ENCODE measurements at regions not wholly inside any gene's neighbourhood (a gene's known extent, or its start where the extent isn't known, plus 50 kb on each side); places are given as distances from the start of the nearest gene placed in this dataset.

DNA sequence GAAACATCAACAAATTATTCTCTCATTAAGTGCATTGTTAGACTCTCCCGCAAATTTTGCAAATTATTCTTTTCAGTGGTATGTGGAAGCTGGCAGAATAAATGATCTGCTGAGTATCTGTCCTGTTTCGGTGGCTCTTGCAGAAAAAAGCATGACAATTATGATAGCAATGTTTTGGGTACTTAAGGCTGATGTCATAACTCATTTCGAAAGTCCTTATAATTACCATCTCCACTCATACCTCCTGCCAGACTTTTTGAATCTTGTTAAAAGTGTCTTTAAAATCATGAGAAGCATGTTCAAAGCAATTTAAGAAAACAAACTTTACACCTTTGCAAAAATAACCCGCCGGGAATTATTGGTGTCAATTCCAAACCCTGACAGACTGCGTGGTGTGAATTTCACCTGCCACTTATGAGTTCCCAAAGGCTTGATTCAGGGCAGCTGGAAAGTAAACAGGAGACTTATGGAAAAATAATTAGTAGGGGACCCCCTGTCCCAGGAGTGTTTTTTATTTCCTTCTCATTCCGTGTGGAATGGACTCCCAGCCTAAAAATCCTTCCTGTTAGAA lies 87.6 kb upstream of the E2F3 start:
- DNase-seq: no peak

- DNase-seq: no peak
These were observed 86.5 kb upstream of the E2F3 start for GRCh38 chr6:20314866-20315845.

DNA sequence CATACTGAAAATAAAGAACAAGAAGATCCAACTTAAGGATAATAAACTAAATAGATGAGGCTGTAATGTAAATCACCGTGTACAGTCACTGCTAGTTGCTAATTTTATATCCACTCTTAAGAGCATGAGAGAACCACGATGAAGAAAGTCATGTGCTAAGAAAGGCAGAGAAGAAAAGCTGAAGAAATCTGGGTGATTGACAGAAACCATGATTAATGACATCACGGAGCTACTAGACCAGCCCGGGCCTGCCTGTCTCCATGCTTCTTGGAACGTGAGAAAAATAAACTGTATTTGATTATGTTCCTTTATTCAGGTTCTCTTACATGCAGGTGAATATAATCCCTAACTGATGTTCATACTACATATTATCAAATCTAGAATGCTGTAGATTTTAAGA lies 84.2 kb upstream of the E2F3 start:
- DNase-seq: no peak

GRCh38 chr6:20318851-20319387 lies 82.8 kb upstream of the E2F3 start:
- no peak for DNase-seq

DNA sequence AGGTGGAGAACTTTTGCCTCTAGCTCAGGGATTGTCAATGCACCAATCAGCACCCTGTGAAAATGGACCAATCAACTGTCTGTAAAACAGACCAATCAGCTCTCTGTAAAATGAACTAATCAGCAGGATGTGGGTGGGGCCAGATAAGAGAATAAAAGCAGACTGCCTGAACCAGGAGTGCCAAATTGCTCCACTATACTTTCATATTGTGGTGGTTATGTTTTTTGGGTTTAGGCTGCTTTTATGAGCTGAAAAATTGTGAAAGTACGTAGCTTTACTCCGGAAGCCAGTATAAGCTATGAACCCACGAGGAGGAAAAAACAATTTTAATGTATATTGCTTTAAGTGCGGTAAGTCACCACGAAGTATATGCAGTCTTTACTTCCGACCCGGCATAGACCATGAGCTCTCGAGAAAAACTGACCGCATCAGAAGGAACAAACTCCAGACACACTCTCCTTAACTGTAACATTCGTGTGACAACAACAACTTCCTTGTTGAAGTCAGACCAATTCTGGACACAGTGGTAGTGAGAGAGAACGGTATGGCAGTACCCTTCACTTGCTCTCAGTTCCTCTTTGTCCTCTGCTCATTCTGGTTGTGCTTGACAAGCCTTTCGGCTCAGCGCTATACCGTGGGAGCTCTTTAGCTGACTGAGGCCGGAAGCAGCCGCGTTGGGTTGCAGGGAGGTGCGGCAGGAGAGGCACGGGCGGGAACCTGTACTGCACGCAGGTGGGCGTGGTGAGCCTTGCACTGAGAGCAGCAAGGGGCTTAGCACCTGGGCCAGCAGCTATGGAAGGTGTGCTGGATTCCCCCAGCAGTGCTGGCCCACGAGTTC lies 81.9 kb upstream of the E2F3 start:
- DNase-seq: no peak

DNA sequence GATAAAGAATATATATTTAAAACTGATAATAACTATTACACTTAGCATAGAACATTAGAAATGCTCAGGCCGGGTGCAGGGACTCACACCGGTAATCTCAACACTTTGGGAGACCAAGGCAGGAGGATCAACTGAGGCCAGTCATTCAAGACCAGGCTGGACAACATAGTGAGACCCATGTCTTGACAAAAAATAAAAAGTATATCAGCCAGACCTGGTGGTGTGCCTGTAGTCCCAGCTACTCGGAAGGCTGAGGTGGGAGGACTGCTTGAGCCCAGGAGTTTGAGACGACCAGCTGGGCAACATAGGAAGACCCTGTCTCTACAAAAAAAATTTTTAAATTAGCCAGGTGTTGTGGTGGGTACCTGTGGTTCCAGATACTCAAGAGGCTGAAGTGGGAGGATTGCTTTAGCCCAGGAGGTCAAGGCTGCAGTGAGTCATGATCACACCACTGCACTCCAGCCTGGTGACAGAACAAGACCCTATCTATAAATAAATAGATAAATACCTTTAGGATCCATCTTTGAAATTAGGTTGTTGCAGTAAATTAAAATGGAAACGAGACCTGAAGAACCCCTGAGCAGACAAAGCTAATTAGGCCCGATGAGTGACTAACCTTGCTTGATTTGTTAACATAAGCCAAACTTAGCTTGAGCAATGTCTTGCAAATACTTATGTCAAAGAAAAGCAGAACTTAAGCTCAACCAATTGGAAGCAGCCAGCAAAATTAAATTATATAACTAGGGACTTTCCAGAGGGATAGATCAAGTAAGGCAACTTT lies 75.8 kb upstream of the E2F3 start:
- no peak for DNase-seq

DNA sequence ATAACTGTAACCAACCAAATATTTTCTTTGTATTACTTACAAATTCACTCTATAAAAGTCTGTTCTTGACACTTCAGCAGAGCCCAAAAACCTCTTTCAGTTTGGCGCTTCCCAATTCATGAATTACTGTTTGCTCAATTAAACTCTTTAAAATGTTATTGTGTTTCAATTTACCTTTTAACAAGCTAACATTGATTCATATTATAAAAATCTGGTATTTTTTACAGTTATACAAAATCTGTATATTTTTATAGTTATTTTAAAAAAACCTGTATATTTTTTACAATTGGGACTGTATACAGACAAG lies 75.3 kb upstream of the E2F3 start:
- no peak for DNase-seq

GRCh38 chr6:20327141-20327540 lies 74.5 kb upstream of the E2F3 start:
- DNase-seq: no peak

DNA sequence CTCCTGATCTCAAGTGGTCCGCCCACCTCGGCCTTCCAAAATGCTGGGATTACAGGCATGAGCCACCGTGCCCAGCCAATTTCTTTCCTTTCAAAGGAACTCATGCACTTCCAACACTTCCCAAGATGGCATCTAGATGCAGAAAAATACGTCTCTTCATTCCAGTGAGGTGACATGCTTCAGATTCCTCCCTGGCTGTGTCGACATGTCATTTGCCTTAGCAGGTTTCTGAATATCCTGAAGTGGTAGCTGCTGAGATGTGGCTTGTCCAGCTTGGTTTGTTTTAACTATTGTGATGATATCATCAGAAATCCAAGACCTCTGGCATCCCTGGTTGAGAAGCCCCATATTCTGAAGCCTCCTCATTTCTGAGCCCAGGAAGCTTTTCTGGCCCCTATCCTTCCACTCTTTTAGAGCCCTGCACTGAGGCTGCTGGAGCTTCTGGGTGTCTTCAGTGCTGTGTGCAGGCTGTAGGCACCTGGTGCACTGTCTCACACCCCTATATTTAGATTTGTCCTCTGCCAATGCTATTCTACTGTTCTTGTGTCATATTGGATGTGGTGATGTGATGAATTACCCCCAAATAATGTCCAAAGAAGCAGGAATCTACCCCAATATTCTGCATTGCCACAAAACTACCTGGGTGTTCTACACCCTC lies 73.3 kb upstream of the E2F3 start:
- DNase-seq: no peak

DNA sequence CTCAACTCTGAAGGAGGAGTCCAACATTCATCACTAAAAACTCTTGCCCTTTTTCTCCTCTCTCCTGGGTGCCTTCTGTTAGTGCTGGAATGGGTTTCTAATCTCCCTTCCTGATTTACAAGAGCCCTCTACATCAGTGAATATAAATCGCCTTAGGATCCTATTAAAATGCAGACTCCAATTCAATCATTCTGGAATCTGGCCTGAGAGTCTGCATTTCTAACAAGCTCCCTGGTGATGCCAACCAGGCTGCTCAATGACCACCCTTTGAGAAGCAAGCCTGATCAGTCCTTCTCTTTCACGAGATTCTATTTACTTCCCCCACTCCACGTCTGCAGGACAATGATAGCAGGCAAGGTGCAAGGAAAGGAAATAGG lies 72.8 kb upstream of the E2F3 start:
- no peak for DNase-seq

- no peak for DNase-seq
These were observed 70.6 kb upstream of the E2F3 start for GRCh38 chr6:20331042-20331441.

GRCh38 chr6:20331625-20332024 lies 70.1 kb upstream of the E2F3 start:
- no peak for DNase-seq

DNA sequence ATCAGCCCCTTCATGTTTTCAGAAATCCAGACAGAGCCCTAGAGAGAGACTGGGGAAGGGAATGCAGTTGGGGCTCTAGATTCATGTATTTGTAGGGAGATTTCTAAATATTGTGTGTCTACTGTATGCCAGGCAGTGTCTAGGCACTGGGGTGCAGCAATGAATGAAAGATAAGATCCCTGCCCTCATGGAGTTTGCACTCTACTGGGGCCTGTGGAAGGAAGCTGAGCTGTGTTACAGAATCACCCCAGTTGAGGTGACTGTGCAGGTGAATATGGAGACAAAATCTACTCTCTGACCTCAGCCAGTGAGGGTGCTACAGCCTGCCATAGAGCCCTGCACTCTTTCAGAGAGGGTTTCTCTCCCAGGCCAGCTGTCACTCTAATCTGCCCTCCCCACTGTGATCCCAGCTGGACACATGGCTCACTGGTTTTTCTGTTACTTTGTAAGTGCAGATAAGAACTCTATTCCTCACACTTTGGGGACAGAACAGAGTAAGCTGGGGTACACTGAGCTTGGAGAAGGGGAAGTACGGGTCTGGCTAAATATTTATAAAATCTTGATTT lies 69.2 kb upstream of the E2F3 start:
- DNase-seq: no peak

GRCh38 chr6:20333721-20334269 lies 67.9 kb upstream of the E2F3 start:
- DNase-seq: no peak

- no peak for DNase-seq
These were observed 67.3 kb upstream of the E2F3 start for GRCh38 chr6:20334334-20334733.

DNA sequence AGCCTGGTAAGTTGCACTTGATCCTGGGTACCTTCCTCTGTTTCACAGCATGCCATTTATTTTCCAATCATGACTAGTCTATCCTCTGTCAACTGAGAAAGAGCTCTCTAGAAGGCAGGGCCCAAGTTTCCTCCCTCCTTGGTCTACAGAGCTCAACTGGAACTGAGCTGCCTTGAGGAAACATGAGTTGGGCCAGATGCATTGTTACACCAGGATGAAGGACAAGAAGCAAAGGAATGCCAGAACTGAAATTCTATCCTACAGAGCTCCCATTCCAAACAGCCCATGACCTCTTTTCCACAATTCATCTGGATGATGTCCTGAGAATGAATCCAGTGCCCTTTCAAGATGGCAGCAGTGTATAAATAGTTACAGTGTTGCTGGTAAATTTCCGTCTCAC lies 66.7 kb upstream of the E2F3 start:
- DNase-seq: no peak

DNA sequence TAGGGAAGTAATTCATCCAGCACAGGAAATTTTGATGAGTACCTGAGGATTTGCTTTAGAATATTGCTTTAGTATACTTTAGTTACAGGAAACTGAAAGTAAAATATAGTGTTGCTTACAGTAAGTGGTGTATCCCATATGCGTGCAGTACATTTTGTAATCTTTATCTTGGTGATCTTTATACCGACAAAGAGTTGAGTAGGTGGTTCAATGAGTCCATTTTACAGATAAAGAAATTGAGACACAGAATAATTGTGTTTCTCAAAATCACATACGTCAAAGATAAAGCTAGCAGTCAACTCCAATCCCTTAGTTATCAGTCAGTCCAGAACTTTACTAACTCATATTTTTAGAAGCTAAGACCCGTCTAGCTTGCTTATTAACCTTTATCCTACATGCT lies 65.8 kb upstream of the E2F3 start:
- DNase-seq: no peak

DNA sequence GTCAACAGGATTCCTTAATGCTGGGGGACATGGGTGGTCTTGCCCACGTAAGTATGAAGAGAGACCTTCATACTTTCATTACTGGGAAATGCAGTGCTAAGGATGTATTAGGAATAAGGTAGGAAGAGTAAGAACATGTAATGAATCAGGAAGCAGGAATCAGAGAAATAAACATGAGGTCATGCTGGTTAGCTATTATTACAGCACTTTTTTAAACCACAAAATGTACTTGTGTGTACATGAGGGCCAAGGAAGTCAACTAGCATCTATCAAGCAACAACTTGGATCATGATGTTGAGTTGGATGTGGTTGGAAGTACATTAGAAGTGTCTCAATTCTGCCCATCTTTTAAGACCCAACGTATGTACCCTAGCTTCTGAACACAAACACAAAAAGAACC lies 63.5 kb upstream of the E2F3 start:
- DNase-seq: no peak

DNA sequence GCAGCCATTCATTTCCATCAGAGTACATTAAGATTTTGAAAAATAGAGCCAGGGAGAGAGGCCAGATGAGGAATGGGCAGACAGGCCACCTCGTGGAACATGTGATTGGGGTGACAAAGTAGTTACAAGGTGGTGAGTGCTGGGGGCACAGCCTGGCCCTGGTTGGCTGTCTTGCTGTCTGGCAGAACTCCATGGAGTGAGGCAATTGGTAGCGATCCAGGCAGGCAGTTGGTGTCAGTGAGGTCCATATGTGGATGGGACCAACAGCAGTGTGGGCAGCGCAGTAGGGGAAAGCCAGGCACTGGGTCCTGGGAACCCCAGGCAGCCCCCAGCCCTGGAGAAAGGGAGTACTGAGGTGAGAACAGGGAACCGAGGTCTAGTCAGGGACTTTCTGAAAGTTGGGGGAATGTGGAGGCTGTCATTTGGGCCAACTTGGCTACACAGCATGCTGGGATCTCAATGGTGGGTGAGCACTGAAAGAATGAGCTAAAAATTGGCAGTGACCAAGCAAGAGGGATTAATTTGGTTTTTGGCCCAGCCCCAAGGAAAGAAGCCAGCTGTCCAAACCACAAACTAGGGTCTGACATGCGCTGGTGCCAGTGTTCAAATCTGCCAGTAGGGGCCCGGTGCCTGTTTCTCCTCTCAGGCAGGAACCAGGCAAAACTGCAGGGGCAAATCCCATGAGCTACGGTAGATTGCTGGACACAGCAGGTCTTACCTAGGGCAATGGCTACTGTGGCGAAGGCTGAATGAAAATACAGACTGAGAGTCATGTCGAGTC lies 61.4 kb upstream of the E2F3 start:
- DNase-seq: no peak

DNA sequence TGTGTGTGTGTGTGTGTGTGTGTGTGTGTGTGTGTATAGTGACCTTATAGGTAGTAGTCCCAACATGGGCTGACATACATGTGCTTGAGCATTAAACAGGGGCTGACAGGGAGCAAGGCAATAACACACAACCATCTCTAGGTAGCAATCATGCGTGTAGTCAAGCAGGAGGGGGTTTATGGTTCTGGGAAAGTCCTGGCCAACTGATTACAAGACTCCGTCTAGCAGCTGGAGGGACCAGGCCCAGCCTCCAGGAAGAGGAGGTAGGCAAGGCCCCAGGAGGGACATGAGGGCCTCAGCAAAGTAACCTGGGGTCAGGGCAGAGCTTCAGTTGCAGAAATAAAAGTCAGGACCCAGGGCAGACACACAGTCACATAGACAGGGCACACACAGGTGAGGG lies 60.6 kb upstream of the E2F3 start:
- no peak for DNase-seq

DNA sequence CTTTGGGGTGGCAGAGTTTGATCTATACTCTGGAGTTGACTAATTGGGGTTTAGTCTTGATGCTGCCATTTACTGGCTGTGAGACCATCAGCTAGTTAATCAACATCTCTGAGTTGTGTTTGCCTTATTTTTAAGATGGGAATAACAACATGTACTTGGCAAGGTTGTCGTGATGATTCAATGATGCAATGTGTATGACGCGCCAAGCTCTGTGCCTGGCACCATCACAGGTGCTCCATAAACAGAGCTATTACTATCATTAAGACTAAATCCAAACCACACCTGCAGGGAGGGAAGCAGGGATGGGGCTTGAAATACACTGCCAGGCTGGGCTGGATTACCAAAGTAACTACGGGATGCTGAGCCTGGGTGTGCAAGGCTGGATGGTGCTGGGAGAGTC lies 60.1 kb upstream of the E2F3 start:
- DNase-seq: no peak
